Esophagus squamous epithelium (tissue), 4 donors: ENCODE measurements at regions not wholly inside any gene's neighbourhood (a gene's known extent, or its start where the extent isn't known, plus 50 kb on each side); places are given as distances from the start of the nearest gene placed in this dataset.

ENCODE experiments used
- CTCF ChIP-seq, 6 experiments: fragments of 450-650 bp in 4 of 6; fragments of 200-600 bp in 2 of 6; sonication (generic) in 2 of 6; IDR thresholded peaks; one replicate each; pipeline ENCODE4 v1.5.1; 2016 to 2019; ENCODE audit warnings: antibody characterized with exemption in 6 of 6, mild to moderate bottlenecking in 4 of 6, moderate library complexity in 4 of 6
- POLR2A ChIP-seq, 4 donors: fragments of 450-650 bp; IDR thresholded peaks; one replicate each; pipeline ENCODE4 v1.6.1; 2017; ENCODE audit warnings: antibody characterized with exemption in 4 of 4, mild to moderate bottlenecking in 4 of 4, moderate library complexity in 3 of 4

GRCh38 chr13:74206855-74207254 lies 72.7 kb upstream of the KLF12 start:
- TF ChIP-seq CTCF (IDR thresholded peaks at IDR 0.05): no peak
- no peak for TF ChIP-seq POLR2A (IDR thresholded peaks at IDR 0.05)
